ENCODE measurements at regions not wholly inside any gene's neighbourhood (a gene's known extent, or its start where the extent isn't known, plus 50 kb on each side); places are given as distances from the start of the nearest gene placed in this dataset.
A peak's percentile ranks its signal among the peaks of the same experiment; 100 is the strongest.
"Not testable (repeated sequence)": the region's sequence is repeated elsewhere in the genome, so short reads cannot be mapped to it uniquely, and the experiment has no call there.

DNA sequence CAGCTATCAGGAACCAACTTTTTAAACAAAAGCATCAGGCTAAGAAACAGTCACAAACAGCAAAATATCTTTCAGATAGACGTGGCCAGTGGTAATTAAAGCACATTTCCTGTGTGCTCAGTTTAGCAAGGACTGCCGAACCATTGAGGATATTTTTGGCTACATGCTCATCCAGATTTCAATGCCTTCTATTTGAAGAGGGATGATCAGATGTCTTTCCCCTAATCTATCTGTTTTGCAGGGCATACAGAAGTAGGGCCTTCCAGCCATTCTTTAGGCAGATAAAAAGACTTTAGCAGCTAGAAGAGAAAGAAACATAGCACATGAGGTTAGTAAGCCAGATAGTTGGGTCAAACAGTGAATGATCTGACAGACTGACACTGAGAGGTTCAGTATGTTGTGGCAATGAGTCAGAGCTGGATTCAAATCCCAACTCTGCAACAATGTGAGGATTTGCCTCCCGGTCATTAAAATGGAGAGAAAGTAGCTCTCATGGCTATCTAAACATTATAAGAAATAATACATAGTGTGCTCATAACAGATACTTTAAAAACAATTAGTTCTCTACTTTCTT is 100.0 kb upstream of the PRKG2 start:
- Mint-ChIP-seq H3K4me1 (ENCODE audit: unreplicated experiment) (peaks cover 10% of the 10 kb centered on the region), H3K36me3 (no peaks in the 10 kb centered on the region), H3K4me3 (no peak overlapping the region), H3K27me3 (peaks cover 18% of the 10 kb centered on the region), H3K9me3 (peaks cover 7% of the 10 kb centered on the region), H3K27ac (peak overlapping the region; percentile 81)
- TF ChIP-seq CTCF (conservative IDR thresholded peaks at IDR 0.05): no peak
- DNase-seq (ENCODE audit: extremely low spot score, unreplicated experiment): no peak

DNA sequence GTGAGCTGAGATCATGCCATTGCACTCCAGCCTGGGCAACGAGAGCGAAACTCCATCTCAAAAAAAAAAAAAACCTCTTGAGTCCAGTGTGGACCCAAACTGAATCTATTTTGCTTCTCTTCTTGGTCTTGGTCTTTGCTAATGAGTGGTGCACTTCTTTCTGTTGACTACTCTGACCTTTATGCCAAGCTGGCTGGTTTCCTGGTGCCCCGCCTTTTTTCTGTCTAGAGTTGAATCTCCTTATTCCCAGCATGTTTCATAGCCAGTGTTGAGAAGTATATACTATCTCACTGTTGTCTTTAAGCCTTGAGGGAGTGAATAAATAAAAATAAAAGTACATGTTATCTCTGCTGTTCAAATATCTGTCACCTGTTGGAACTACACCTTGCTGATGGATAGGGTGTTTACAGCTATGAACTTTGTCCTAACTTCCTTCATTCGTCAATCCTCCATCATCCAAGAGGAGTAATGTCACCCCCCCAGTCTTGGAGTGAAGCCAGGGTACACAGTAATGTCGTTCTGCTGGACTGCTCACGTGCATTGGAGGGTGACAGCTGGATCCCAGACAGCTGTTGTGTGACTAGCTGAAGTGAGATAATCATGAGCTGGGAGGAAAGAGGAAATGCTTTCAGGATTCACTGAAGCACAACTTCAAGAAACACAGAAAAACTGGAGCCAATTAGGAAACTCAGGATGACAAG is 99.3 kb upstream of the PRKG2 start:
- no peak for DNase-seq (ENCODE audit: extremely low spot score, unreplicated experiment)
- TF ChIP-seq CTCF (conservative IDR thresholded peaks at IDR 0.05): no peak
- Mint-ChIP-seq H3K36me3 (no peaks in the 10 kb centered on the region), H3K27me3 (peaks cover 17% of the 10 kb centered on the region), H3K9me3 (peaks cover 7% of the 10 kb centered on the region), H3K27ac (peak overlapping the region; percentile 81), H3K4me1 (ENCODE audit: unreplicated experiment) (peaks cover 10% of the 10 kb centered on the region), H3K4me3 (no peak overlapping the region)

DNA sequence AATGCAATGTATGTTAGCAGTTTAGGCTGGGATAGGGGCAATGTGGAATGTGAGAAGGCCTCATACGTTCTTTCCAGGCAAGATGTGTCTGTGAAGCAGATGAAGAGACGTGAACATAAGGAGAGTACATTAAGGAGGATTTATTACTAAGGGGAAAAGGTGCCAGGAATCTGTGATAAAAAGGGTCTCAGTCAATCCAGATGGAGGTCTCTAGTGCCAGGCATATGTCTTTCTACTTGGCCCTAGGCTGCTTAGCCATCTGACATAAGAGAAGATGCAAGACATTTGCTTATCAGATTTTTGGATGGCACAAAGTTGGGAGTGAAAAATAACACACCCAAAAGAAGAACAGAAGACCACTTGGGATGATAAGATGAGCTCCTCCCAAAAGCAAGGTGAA is 93.0 kb upstream of the PRKG2 start:
- no peak overlapping the region for H3K4me3 Mint-ChIP-seq
- no peak overlapping the region for H3K27ac Mint-ChIP-seq
- DNase-seq (ENCODE audit: extremely low spot score, unreplicated experiment): no peak
- H3K9me3 Mint-ChIP-seq: no peaks in the 10 kb centered on the region
- no peaks in the 10 kb centered on the region for H3K36me3 Mint-ChIP-seq
- H3K4me1 Mint-ChIP-seq (ENCODE audit: unreplicated experiment): no peaks in the 10 kb centered on the region
- no peak for TF ChIP-seq CTCF (conservative IDR thresholded peaks at IDR 0.05)
- H3K27me3 Mint-ChIP-seq: peaks cover 6% of the 10 kb centered on the region

- no peak for DNase-seq (ENCODE audit: extremely low spot score, unreplicated experiment)
- no peak overlapping the region for H3K27ac Mint-ChIP-seq
- no peaks in the 10 kb centered on the region for H3K4me1 Mint-ChIP-seq (ENCODE audit: unreplicated experiment)
- H3K36me3 Mint-ChIP-seq: no peaks in the 10 kb centered on the region
- no peak overlapping the region for H3K4me3 Mint-ChIP-seq
- no peaks in the 10 kb centered on the region for H3K9me3 Mint-ChIP-seq
- H3K27me3 Mint-ChIP-seq: peaks cover 4% of the 10 kb centered on the region
- no peak for TF ChIP-seq CTCF (conservative IDR thresholded peaks at IDR 0.05)
Observed at GRCh38 chr4:81304871-81305270, 89.8 kb upstream of the PRKG2 start.

- H3K27me3 Mint-ChIP-seq; H3K4me1 Mint-ChIP-seq (ENCODE audit: unreplicated experiment); H3K4me3 Mint-ChIP-seq; H3K36me3 Mint-ChIP-seq; H3K27ac Mint-ChIP-seq; DNase-seq (ENCODE audit: extremely low spot score, unreplicated experiment): not testable (repeated sequence)
- peaks cover 10% of the 10 kb centered on the region for H3K9me3 Mint-ChIP-seq
Observed at GRCh38 chr4:81300352-81300751, 85.3 kb upstream of the PRKG2 start.

DNA sequence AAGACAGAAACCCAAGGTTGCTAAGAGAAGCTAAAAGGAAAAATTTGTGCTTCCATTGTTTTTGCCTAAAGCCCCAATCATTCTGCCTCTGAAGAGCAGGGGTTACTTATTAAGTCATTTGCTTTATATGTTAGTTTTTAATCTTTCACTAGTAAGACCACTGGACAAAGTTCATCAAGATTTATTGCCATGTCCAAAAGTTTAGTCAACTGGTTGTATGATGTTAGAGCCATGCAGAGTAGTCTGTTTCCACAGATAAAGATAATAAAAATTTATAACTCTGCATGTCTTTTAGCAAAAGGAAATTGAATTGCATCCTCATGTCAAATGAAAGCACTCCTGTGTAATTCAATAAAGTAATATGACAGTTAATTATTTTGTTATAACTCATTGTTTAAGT is 75.8 kb upstream of the PRKG2 start:
- DNase-seq (ENCODE audit: extremely low spot score, unreplicated experiment): no peak
- H3K4me3 Mint-ChIP-seq: no peak overlapping the region
- H3K27me3 Mint-ChIP-seq: no peaks in the 10 kb centered on the region
- H3K9me3 Mint-ChIP-seq: no peaks in the 10 kb centered on the region
- H3K27ac Mint-ChIP-seq: no peak overlapping the region
- H3K4me1 Mint-ChIP-seq (ENCODE audit: unreplicated experiment): peaks cover 10% of the 10 kb centered on the region
- no peak for TF ChIP-seq CTCF (conservative IDR thresholded peaks at IDR 0.05)
- no peaks in the 10 kb centered on the region for H3K36me3 Mint-ChIP-seq

Data from type B pancreatic cell (in vitro differentiated cells).